ENCODE measurements at regions not wholly inside any gene's neighbourhood (a gene's known extent, or its start where the extent isn't known, plus 50 kb on each side); places are given as distances from the start of the nearest gene placed in this dataset.

GRCh38 chr15:47514200-47514652, 203.1 kb upstream of the SEMA6D start:
- Mint-ChIP-seq H3K4me1 (peaks cover 13% of the 10 kb centered on the region), H3K4me3 (no peak overlapping the region), H3K9me3 (peaks cover 3% of the 10 kb centered on the region), H3K36me3 (ENCODE audit: low read depth) (no peaks in the 10 kb centered on the region), H3K27me3 (ENCODE audit: low read depth) (no peaks in the 10 kb centered on the region), H3K27ac (ENCODE audit: unreplicated experiment) (no peak overlapping the region)
- no peak for DNase-seq (ENCODE audit: low read depth, low spot score)
- no peak for TF ChIP-seq CTCF (conservative IDR thresholded peaks at IDR 0.05)

GRCh38 chr15:47516558-47516957, 200.7 kb upstream of the SEMA6D start:
- DNase-seq (ENCODE audit: low read depth, low spot score), result no peak
- peaks cover 13% of the 10 kb centered on the region for H3K4me1 Mint-ChIP-seq
- no peaks in the 10 kb centered on the region for H3K36me3 Mint-ChIP-seq (ENCODE audit: low read depth)
- H3K9me3 Mint-ChIP-seq, result peaks cover 5% of the 10 kb centered on the region
- no peak for TF ChIP-seq CTCF (conservative IDR thresholded peaks at IDR 0.05)
- H3K27me3 Mint-ChIP-seq (ENCODE audit: low read depth), result no peaks in the 10 kb centered on the region
- H3K27ac Mint-ChIP-seq (ENCODE audit: unreplicated experiment), result no peak overlapping the region
- H3K4me3 Mint-ChIP-seq, result no peak overlapping the region

- Mint-ChIP-seq H3K27me3 (ENCODE audit: low read depth) (no peaks in the 10 kb centered on the region), H3K27ac (ENCODE audit: unreplicated experiment) (no peak overlapping the region), H3K4me3 (no peak overlapping the region), H3K36me3 (ENCODE audit: low read depth) (no peaks in the 10 kb centered on the region), H3K4me1 (peaks cover 13% of the 10 kb centered on the region), H3K9me3 (peaks cover 6% of the 10 kb centered on the region)
- no peak for TF ChIP-seq CTCF (conservative IDR thresholded peaks at IDR 0.05)
- no peak for DNase-seq (ENCODE audit: low read depth, low spot score)
Measured at GRCh38 chr15:47516972-47517371, 200.3 kb upstream of the SEMA6D start.

- DNase-seq (ENCODE audit: low read depth, low spot score), result no peak
- Mint-ChIP-seq H3K4me3 (no peak overlapping the region), H3K4me1 (peaks cover 13% of the 10 kb centered on the region), H3K27me3 (ENCODE audit: low read depth) (no peaks in the 10 kb centered on the region), H3K9me3 (peaks cover 7% of the 10 kb centered on the region), H3K27ac (ENCODE audit: unreplicated experiment) (peak overlapping the region; percentile 54), H3K36me3 (ENCODE audit: low read depth) (no peaks in the 10 kb centered on the region)
- no peak for TF ChIP-seq CTCF (conservative IDR thresholded peaks at IDR 0.05)
Measured at GRCh38 chr15:47517737-47518136, 199.6 kb upstream of the SEMA6D start.

- DNase-seq (ENCODE audit: low read depth, low spot score), result no peak
- H3K4me1 Mint-ChIP-seq, result no peaks in the 10 kb centered on the region
- no peaks in the 10 kb centered on the region for H3K36me3 Mint-ChIP-seq (ENCODE audit: low read depth)
- H3K27me3 Mint-ChIP-seq (ENCODE audit: low read depth), result no peaks in the 10 kb centered on the region
- peaks cover 7% of the 10 kb centered on the region for H3K9me3 Mint-ChIP-seq
- H3K4me3 Mint-ChIP-seq, result no peak overlapping the region
- no peak overlapping the region for H3K27ac Mint-ChIP-seq (ENCODE audit: unreplicated experiment)
- no peak for TF ChIP-seq CTCF (conservative IDR thresholded peaks at IDR 0.05)
Measured at GRCh38 chr15:47523681-47524475, 193.4 kb upstream of the SEMA6D start.
